Esophagus muscularis mucosa (tissue), 4 donors: ENCODE measurements at regions not wholly inside any gene's neighbourhood (a gene's known extent, or its start where the extent isn't known, plus 50 kb on each side); places are given as distances from the start of the nearest gene placed in this dataset.

ENCODE experiments used
- DNase-seq: peaks from one replicate; pipeline ENCODE4 v3.0.0-alpha.2; 2017; ENCODE audit errors: extremely low spot score
- H3K27ac ChIP-seq, 4 donors: fragments of 200-600 bp; sonication (generic); replicated peaks in 1 of 4; 1 replicate in 3 of 4; 2 replicates in 1 of 4; pipeline ENCODE4 v1.5.1; 2016 to 2019; ENCODE audit warnings: mild to moderate bottlenecking in 1 of 4
- H3K27me3 ChIP-seq, 4 donors: fragments of 200-600 bp; sonication (generic); one replicate each; pipeline versions ENCODE4 v1.5.1 to v1.6.0; 2016 to 2019
- H3K36me3 ChIP-seq, 4 donors: fragments of 200-600 bp; sonication (generic); one replicate each; pipeline ENCODE4 v1.5.1; 2016 to 2019
- H3K4me1 ChIP-seq, 4 donors: fragments of 200-600 bp; sonication (generic); one replicate each; pipeline ENCODE4 v1.5.1; 2016 to 2019
- H3K4me3 ChIP-seq, 4 donors: fragments of 200-600 bp; sonication (generic); 1 replicate in 2 of 4; 2 replicates in 2 of 4; pipeline ENCODE4 v1.5.1; 2016 to 2019; ENCODE audit warnings: mild to moderate bottlenecking in 4 of 4, moderate library complexity in 1 of 4
- H3K9me3 ChIP-seq, 4 donors: fragments of 200-600 bp; sonication (generic); 1 replicate in 3 of 4; 2 replicates in 1 of 4; pipeline ENCODE4 v1.5.1; 2016 to 2019
- EP300 ChIP-seq: sonication (generic); formaldehyde crosslinking; IDR thresholded peaks from one replicate; pipeline ENCODE4 v1.6.1; 2017; ENCODE audit warnings: antibody characterized with exemption
- POLR2A ChIP-seq: fragments of 450-650 bp; IDR thresholded peaks from one replicate; pipeline ENCODE4 v1.6.1; 2017; ENCODE audit warnings: antibody characterized with exemption, moderate library complexity, mild to moderate bottlenecking, low read depth
- POLR2AphosphoS5 ChIP-seq, 2 donors: sonication (generic); formaldehyde crosslinking; IDR thresholded peaks; one replicate each; pipeline ENCODE4 v1.6.1; 2017; ENCODE audit warnings: antibody characterized with exemption in 2 of 2
- WGBS: methylation state at CpG from one replicate; pipeline ENCODE4 v1.1.5; 2018; 5-methylcytosine and 5-hydroxymethylcytosine counted together
- intact Hi-C: fragments of 100-400 bp; cut with DNase I; formaldehyde crosslinking; loops from one replicate; pipeline ENCODE4 v1.15.1; 2023
- TF ChIP-seq, protein P1 (sequence below), 3 experiments: fragments of 200-600 bp in 2 of 3; fragments of 450-650 bp in 1 of 3; sonication (generic) in 2 of 3; IDR thresholded peaks; one replicate each; pipeline ENCODE4 v1.5.1; 2017 to 2019; ENCODE audit warnings: antibody characterized with exemption in 3 of 3, mild to moderate bottlenecking in 2 of 3, moderate library complexity in 1 of 3

DNA sequence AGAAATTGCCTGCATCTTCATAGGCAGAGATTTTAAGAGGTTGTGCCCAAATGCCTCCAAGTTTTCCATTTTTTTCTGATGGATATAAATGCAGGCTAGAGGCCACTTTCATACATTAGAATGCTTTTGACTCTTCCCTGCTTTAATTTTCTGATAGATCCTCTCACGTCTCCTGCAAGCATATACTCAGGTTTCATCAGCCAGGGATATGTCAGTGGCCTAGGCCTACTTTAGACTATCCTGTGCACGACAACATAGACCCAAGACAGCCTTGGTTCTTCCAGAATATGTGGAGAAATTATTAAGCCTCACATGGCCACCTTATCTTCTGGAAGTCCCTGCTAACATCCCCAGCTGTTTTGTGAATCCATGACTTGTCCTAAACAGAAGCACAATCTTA is 415.9 kb downstream of the TDRD15 start:
- WGBS, result 78% methylated on average over 2 of the region's 2 CpGs
- no peak for DNase-seq
- Histone ChIP-seq H3K9me3 (peaks cover 0 to 23% (median 17%) of the 10 kb centered on the region in 4 donors), H3K4me1 (no peaks in the 10 kb centered on the region), H3K27ac (no peak overlapping the region), H3K36me3 (no peaks in the 10 kb centered on the region), H3K4me3 (no peak overlapping the region), H3K27me3 (no peaks in the 10 kb centered on the region)
- intact Hi-C loops, result no loop called here
- TF ChIP-seq POLR2AphosphoS5 (IDR thresholded peaks at IDR 0.05) (no peak), POLR2A (no peak), EP300 (no peak)
- TF ChIP-seq, protein P1, sequence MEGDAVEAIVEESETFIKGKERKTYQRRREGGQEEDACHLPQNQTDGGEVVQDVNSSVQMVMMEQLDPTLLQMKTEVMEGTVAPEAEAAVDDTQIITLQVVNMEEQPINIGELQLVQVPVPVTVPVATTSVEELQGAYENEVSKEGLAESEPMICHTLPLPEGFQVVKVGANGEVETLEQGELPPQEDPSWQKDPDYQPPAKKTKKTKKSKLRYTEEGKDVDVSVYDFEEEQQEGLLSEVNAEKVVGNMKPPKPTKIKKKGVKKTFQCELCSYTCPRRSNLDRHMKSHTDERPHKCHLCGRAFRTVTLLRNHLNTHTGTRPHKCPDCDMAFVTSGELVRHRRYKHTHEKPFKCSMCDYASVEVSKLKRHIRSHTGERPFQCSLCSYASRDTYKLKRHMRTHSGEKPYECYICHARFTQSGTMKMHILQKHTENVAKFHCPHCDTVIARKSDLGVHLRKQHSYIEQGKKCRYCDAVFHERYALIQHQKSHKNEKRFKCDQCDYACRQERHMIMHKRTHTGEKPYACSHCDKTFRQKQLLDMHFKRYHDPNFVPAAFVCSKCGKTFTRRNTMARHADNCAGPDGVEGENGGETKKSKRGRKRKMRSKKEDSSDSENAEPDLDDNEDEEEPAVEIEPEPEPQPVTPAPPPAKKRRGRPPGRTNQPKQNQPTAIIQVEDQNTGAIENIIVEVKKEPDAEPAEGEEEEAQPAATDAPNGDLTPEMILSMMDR (IDR thresholded peaks at IDR 0.05), result no peak

DNA sequence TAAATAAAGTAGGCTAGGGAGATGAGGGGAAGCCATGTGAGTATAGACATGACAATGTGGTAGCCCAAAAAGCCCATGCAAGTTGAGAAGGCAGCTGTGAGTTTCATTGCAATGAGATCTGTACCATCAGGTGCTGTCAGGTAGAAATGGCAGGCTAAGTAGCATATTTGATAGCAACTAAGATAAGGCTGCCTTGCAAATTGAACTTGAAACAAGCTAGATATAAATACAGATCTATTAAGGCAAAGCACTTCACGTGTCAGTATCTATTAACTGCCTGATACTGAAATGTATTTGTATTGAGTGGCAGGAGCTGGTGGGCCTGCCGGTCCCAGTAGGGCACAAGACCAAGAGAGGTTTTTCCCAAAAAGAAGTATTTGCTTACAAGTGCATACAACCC is 419.9 kb downstream of the TDRD15 start:
- no peaks in the 10 kb centered on the region for H3K9me3 ChIP-seq
- H3K27ac ChIP-seq, result no peak overlapping the region
- no peaks in the 10 kb centered on the region for H3K4me1 ChIP-seq
- intact Hi-C loops, result no loop called here
- TF ChIP-seq, protein P1 (IDR thresholded peaks at IDR 0.05), result no peak
- TF ChIP-seq EP300 (no peak), POLR2AphosphoS5 (IDR thresholded peaks at IDR 0.05) (no peak), POLR2A (no peak)
- 75% methylated on average over 2 of the region's 2 CpGs for WGBS
- DNase-seq, result no peak
- H3K27me3 ChIP-seq, result no peaks in the 10 kb centered on the region
- no peak overlapping the region for H3K4me3 ChIP-seq
- H3K36me3 ChIP-seq, result no peaks in the 10 kb centered on the region

DNA sequence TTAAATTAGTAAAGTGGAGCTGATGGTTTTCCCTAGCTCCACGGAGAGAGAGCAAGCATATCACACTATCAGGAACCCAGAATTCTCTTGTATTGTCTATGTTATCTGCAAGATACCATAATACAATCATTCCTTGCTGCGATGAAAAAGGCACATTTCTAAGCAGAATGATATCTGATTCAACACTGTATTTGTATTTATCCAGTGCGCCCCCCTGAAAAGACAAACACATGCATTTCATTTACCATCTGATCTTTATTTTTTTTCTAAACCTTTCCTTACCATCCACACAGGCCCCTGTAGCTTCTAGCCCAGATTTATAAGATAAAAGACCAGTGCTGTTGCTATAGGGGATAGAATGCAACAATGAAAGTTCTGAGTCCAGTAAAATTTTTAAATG is 420.6 kb downstream of the TDRD15 start:
- intact Hi-C loops, result no loop called here
- Histone ChIP-seq H3K4me3 (no peak overlapping the region), H3K27ac (no peak overlapping the region), H3K36me3 (no peaks in the 10 kb centered on the region), H3K4me1 (no peaks in the 10 kb centered on the region), H3K9me3 (no peaks in the 10 kb centered on the region), H3K27me3 (no peaks in the 10 kb centered on the region)
- no peak for TF ChIP-seq POLR2AphosphoS5 (IDR thresholded peaks at IDR 0.05)
- no peak for TF ChIP-seq EP300
- no peak for TF ChIP-seq POLR2A
- TF ChIP-seq, protein P1 (IDR thresholded peaks at IDR 0.05), result no peak
- WGBS, result 78% methylated on average over 3 of the region's 3 CpGs
- DNase-seq, result no peak

DNA sequence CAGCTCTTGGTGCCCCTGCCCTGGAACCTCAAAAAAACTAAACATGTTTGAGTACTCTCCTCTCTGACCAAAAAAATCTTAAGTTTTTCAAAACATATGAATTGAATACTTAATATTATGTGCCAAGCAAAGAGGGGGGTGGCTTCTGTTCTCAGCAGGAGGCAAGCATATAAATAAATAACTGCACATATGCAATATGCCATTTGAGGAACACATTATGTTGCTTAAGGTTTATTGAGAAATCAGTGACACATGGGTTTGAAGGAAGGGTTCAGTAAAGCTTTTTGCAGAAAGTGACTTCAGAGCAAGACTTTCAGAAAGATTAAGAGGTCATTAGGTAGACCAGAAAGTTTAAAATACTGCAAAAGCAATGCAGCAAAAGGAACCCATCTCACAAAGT is 429.2 kb downstream of the TDRD15 start:
- H3K4me1 ChIP-seq, result no peaks in the 10 kb centered on the region
- H3K27ac ChIP-seq, result no peak overlapping the region
- H3K4me3 ChIP-seq, result no peak overlapping the region
- TF ChIP-seq, protein P1 (IDR thresholded peaks at IDR 0.05), result no peak
- no peak for TF ChIP-seq POLR2A
- TF ChIP-seq EP300, result no peak
- TF ChIP-seq POLR2AphosphoS5 (IDR thresholded peaks at IDR 0.05), result no peak
- no peaks in the 10 kb centered on the region for H3K9me3 ChIP-seq
- DNase-seq, result no peak
- no peaks in the 10 kb centered on the region for H3K36me3 ChIP-seq
- intact Hi-C loops, result no loop called here
- no peaks in the 10 kb centered on the region for H3K27me3 ChIP-seq

DNA sequence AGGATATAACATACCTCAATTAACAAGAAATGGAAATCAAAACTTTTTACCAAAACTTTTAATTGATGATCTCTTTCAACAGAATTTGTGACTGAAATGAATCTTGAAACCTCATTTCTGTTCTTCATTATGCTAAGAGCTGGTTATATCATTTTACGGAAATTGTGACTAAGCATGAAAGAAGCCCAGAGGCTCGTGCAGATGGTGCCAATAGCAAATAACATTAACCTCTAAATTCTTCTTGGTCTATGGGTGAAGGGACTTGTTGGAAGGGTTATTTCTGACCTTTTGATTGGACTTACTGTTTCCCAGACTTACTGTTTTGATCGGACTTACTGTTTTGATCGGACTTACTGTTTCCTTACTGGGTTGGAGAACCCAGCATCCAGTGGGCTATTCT is 435.6 kb downstream of the TDRD15 start:
- Histone ChIP-seq H3K27ac (no peak overlapping the region), H3K36me3 (no peaks in the 10 kb centered on the region), H3K9me3 (no peaks in the 10 kb centered on the region), H3K27me3 (no peaks in the 10 kb centered on the region), H3K4me1 (no peaks in the 10 kb centered on the region), H3K4me3 (no peak overlapping the region)
- DNase-seq, result no peak
- WGBS, result 83% methylated on average over 4 of the region's 4 CpGs
- intact Hi-C loops, result no loop called here
- TF ChIP-seq POLR2AphosphoS5 (IDR thresholded peaks at IDR 0.05) (no peak), POLR2A (no peak), EP300 (no peak)
- TF ChIP-seq, protein P1 (IDR thresholded peaks at IDR 0.05), result no peak
